Cardiac fibroblast (primary cell): ENCODE measurements at regions not wholly inside any gene's neighbourhood (a gene's known extent, or its start where the extent isn't known, plus 50 kb on each side); places are given as distances from the start of the nearest gene placed in this dataset.
"Not testable (repeated sequence)": the region's sequence is repeated elsewhere in the genome, so short reads cannot be mapped to it uniquely, and the experiment has no call there.

ENCODE experiments used
- DNase-seq, 2 donors: peaks; one replicate each; pipeline versions ENCODE4 v3.0.0 to v3.0.0-alpha.2; 2010; ENCODE audit warnings: low read depth in 2 of 2
- H3K4me3 ChIP-seq, 2 donors: replicated peaks in 1 of 2; 1 replicate in 1 of 2; 2 replicates in 1 of 2; pipeline ENCODE4 v1.5.1; 2011; ENCODE audit warnings: low read depth in 2 of 2, low read length in 2 of 2, mild to moderate bottlenecking in 2 of 2, moderate library complexity in 1 of 2
- TF ChIP-seq, protein P1 (sequence below): IDR thresholded peaks from one replicate; pipeline ENCODE4 v1.5.1; 2011; ENCODE audit warnings: low read depth, mild to moderate bottlenecking, low read length, inconsistent platforms

DNA sequence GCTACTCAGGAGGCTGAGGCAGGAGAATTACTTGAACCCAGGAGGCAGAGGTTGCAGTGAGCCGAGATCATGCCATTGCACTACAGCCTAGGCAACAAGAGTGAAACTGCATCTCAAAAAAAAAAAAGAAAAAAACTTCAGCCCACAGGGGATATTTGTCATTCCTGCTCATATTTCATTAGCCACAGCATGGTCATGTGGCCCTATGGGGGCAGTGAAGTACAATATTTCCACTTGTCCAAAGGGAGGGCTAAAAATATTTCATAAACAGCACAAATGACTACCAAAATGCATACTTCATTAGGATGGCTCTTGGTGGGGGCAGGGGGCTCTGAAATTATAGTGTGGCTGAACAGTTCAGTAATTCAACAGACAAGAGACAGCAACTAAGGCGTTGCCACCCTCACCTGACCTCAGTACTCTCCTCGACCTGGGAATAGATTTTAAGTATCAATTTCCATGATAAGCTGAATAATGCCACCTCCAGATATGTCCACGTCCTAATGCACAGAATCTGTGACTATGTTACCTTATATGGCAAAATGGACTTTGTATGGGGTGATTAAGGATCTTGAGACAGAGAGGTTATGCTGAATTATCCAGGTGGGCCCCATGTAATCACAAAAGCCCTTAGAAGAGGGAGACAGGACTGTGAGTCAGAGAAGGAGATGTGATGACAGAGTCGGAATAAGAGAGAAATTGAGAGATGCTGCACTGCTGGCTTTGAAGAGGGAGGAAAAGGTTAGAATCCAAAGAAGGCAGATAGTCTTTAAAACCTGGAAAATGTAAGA is 158.2 kb upstream of the CRIM1 start:
- no peak overlapping the region for H3K4me3 ChIP-seq
- TF ChIP-seq, protein P1, sequence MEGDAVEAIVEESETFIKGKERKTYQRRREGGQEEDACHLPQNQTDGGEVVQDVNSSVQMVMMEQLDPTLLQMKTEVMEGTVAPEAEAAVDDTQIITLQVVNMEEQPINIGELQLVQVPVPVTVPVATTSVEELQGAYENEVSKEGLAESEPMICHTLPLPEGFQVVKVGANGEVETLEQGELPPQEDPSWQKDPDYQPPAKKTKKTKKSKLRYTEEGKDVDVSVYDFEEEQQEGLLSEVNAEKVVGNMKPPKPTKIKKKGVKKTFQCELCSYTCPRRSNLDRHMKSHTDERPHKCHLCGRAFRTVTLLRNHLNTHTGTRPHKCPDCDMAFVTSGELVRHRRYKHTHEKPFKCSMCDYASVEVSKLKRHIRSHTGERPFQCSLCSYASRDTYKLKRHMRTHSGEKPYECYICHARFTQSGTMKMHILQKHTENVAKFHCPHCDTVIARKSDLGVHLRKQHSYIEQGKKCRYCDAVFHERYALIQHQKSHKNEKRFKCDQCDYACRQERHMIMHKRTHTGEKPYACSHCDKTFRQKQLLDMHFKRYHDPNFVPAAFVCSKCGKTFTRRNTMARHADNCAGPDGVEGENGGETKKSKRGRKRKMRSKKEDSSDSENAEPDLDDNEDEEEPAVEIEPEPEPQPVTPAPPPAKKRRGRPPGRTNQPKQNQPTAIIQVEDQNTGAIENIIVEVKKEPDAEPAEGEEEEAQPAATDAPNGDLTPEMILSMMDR: no peak
- DNase-seq: no peak

DNA sequence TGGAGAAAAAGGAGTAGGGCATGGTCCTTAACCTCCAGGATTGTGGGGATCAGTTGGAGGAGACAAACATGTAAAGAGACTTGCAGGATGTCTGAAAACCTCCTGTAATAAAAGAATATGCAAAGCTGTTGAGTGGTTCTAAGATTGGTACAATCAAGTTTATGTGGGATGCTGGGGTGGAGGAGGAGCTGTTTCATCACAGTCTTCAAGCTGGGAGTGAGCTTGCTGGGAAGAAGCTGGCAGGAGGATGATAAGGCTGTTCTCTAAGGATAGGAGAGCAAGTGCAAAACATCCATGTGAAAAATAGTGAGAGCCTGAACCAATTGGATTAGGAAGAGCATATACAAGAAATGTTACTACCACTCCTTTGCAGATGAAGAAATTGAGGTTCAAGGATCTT is 161.9 kb upstream of the CRIM1 start:
- TF ChIP-seq, protein P1: no peak
- no peak overlapping the region for H3K4me3 ChIP-seq
- DNase-seq: no peak

DNA sequence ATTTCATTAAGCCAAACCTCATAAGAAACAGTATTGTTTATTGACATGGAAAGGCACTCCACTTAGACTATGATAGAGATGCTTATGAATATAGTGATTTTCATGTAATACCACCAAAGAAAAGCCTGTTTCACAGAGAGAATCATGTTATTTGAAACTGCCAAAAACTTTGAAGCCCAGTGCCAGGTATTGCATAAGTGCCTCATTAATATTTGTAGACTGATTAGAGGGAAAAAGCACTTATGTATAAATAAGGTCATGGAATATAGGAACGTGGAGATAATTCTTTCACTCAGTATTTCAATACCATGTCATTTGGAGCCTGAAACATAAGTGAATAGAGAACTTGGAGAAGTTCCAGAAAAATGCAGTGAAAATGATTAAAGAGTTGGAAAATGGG is 162.6 kb upstream of the CRIM1 start:
- TF ChIP-seq, protein P1: no peak
- no peak overlapping the region for H3K4me3 ChIP-seq
- no peak for DNase-seq

DNA sequence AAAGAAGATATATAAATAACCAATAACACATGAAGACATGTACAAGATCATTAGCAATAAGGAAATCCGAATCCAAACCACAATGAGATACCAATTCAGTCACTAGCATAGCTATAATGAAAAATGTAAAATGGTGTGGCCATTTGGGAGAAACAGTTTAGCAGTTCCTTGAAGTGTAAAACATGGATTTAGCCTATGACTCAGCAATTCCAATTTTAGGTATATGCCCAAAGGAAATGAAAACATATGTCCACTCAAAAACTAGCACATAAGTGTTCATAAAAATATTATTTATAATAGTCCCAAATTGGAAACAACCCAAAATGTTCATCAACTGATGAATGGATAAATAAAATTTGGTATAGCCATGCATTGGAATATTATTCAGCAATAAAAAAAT is 165.5 kb upstream of the CRIM1 start:
- no peak for DNase-seq
- no peak overlapping the region for H3K4me3 ChIP-seq
- TF ChIP-seq, protein P1: no peak

DNA sequence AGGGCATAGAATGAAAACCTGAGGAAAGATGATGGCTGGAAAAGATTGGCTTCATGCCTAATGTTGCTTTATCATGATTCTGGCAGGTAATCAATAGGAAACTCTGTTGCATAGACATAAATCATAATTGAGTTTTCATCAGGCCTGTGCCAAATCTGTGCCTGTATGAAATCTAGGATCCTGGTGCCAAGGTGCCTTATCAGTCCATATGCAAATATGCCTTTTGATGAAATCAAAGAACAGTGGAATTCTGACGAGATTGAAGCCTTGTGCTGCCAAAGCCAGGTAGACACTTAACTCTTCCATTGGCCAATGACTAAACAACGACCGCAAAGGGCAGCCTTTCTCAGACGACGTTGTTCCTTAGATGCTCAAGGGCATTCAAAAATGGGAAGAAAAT is 170.0 kb upstream of the CRIM1 start:
- H3K4me3 ChIP-seq: no peak overlapping the region
- DNase-seq: no peak
- TF ChIP-seq, protein P1: no peak

DNA sequence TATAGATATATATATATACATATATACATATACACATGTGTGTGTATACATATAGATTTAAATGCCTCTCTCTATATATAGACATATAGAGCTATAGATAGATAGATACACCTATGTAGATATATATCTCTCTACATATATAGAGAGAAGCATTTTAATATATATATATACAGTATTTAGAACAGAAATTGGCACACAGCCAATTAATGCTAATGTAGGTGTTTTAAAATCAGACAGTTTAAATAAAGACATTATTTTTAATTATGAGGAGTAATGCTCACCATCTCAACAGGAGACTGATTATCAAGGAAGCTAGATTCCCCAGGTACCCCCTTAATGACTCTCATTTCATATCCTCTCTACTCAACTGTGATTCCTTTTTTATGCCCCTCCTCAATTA is 170.7 kb upstream of the CRIM1 start:
- DNase-seq: no peak
- no peak overlapping the region for H3K4me3 ChIP-seq
- TF ChIP-seq, protein P1: no peak

DNA sequence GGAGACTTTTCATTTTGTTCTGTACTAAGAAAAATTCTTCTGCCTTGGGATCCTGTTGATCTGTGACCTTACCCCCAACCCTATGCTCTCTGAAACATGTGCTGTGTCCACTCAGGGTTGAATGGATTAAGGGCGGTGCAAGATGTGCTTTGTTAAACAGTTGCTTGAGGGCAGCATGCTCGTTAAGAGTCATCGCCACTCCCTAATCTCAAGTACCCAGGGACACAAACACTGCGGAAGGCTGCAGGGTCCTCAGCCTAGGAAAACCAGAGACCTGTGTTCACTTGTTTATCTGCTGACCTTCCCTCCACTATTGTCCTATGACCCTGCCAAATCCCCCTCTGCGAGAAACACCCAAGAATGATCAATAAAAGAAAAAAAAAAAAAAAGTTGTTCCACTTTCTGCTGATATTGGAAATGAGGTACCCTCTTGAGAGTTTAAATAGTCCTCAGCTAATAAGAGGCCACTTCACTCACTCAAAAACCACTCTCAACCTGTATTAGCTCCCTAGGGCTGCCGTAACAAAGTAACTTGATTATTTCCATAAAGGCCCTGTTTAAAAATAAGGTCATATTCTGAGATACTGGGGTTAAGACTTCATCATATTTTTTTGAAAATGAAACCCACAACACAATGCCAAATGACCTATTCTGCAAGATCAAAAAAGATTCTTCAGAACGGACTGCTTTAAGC is 174.6 kb upstream of the CRIM1 start:
- H3K4me3 ChIP-seq, DNase-seq: not testable (repeated sequence)

DNA sequence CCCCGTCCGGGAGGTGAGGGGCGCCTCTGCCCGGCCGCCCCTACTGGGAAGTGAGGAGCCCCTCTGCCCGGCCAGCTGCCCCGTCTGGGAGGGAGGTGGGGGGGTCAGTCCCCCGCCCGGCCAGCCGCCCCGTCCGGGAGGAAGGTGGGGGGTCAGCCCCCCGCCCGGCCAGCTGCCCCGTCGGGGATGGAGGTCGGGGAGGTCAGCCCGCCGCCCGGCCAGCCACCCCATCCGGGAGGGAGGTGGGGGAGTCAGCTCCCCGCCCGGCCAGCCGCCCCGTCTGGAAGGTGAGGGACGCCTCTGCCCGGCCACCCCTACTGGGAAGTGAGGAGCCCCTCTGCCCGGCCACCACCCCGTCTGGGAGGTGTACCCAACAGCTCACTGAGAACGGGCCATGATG is 175.3 kb upstream of the CRIM1 start:
- DNase-seq, H3K4me3 ChIP-seq: not testable (repeated sequence)

DNA sequence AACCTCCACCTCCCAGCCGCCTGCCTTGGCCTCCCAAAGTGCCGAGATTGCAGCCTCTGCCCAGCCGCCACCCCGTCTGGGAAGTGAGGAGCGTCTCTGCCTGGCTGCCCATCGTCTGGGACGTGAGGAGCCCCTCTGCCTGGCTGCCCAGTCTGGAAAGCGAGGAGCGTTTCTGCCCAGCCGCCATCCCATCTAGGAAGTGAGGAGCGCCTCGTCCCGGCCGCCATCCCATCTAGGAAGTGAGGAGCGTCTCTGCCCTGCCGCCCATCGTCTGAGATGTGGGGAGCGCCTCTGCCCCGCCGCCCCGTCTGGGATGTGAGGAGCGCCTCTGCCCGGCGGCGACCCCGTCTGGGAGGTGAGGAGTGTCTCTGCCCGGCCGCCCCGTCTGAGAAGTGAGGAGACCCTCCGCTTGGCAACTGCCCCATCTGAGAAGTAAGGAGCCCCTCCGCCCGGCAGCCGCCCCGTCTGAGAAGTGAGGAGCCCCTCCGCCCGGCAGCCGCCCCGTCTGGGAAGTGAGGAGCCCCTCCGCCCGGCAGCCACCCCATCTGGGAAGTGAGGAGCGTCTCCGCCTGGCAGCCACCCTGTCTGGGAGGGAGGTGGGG is 175.8 kb upstream of the CRIM1 start:
- not testable (repeated sequence) for DNase-seq, H3K4me3 ChIP-seq
